Thyroid gland (tissue), 4 donors: ENCODE measurements at regions not wholly inside any gene's neighbourhood (a gene's known extent, or its start where the extent isn't known, plus 50 kb on each side); places are given as distances from the start of the nearest gene placed in this dataset.

Experiments
- DNase-seq, 2 donors: peaks; one replicate each; pipeline ENCODE4 v3.0.0-alpha.2; 2019
- H3K27ac ChIP-seq, 3 donors: fragments of 200-600 bp; sonication (generic); 1 replicate in 2 of 3; 2 replicates in 1 of 3; pipeline ENCODE4 v1.5.1; 2016 to 2019; ENCODE audit warnings: mild to moderate bottlenecking in 1 of 3, moderate library complexity in 1 of 3
- H3K27me3 ChIP-seq: fragments of 200-600 bp; sonication (generic); one replicate; pipeline ENCODE4 v1.5.1; 2019
- H3K36me3 ChIP-seq, 2 donors: fragments of 200-600 bp; sonication (generic); one replicate each; pipeline ENCODE4 v1.5.1; 2016 to 2019
- H3K4me1 ChIP-seq, 2 donors: fragments of 200-600 bp; sonication (generic); one replicate each; pipeline ENCODE4 v1.5.1; 2017 to 2019
- H3K4me3 ChIP-seq, 3 donors: fragments of 200-600 bp; sonication (generic); replicated peaks in 1 of 3; 1 replicate in 2 of 3; 2 replicates in 1 of 3; pipeline ENCODE4 v1.5.1; 2016; ENCODE audit warnings: mild to moderate bottlenecking in 1 of 3
- H3K9me3 ChIP-seq: fragments of 200-600 bp; sonication (generic); one replicate; pipeline ENCODE4 v1.5.1; 2017
- CTCF ChIP-seq, 6 experiments: fragments of 200-600 bp in 3 of 6; fragments of 450-650 bp in 3 of 6; sonication (generic) in 3 of 6; IDR thresholded peaks; one replicate each; pipeline ENCODE4 v1.5.1; 2016 to 2019; ENCODE audit warnings: antibody characterized with exemption in 6 of 6, mild to moderate bottlenecking in 2 of 6, inconsistent platforms in 1 of 6, moderate library complexity in 1 of 6
- POLR2A ChIP-seq, 2 donors: fragments of 450-650 bp; IDR thresholded peaks; one replicate each; pipeline ENCODE4 v1.6.1; 2017; ENCODE audit warnings: antibody characterized with exemption in 2 of 2, mild to moderate bottlenecking in 2 of 2, moderate library complexity in 1 of 2
- WGBS, 2 donors: methylation state at CpG; one replicate each; pipeline ENCODE4 v1.1.5; 2017; 5-methylcytosine and 5-hydroxymethylcytosine counted together
- intact Hi-C: fragments of 100-400 bp; cut with DNase I; formaldehyde crosslinking; loops from one replicate; pipeline ENCODE4 v1.15.1; 2023

DNA sequence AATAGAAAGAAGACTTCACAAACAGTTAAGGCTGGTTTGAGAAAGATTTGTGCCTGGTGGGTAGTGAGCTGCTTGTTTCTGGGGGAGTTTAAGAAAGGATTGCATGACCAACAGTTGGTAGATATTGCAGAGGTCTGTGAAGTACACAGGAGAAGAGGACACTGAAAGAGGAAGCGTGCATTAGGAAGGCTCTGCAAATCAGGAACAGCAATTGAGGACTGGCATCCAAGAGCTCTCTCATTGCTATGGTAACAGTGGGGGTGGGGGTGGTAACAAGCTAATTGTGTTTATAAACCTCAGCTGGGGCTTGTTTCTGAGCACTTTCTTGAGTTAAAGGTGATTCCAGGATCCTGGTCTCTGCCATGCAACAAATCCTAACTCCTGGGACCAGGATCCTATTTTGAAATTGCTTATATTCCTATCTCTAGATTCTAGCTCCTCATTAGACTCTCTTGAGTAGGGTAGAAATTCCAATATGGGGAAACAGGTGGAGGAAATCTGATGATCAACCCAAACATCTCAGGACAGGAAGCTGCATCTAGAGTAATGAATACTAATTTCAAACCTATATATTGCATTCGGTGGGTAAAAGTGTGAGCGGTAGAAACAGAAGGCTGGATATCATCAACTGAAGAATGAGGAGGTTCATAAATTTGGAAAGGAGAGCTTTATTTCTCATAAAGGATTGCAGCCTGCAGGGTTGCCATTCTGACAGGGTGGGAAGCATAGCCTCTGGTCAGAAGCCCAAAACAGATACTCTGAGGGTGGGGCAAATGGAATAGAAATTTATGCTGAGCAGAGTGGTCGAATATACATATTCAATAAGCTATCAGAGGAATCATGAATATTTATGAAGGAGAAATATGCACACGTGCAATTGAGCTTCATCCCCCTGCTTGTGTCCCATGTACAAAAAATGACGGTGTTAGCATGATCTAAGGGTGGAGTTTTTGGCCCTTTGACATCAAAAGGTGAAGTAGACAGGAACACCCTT lies 79.4 kb downstream of the PTTG1 start:
- Histone ChIP-seq H3K4me1 (no peaks in the 10 kb centered on the region), H3K36me3 (no peaks in the 10 kb centered on the region), H3K9me3 (no peaks in the 10 kb centered on the region), H3K4me3 (no peak overlapping the region), H3K27ac (no peak overlapping the region), H3K27me3 (no peaks in the 10 kb centered on the region)
- 82 to 94% methylated on average over 6 of the region's 6 CpGs for WGBS, 2 donors
- no peak for TF ChIP-seq POLR2A (IDR thresholded peaks at IDR 0.05)
- TF ChIP-seq CTCF (IDR thresholded peaks at IDR 0.05) = no peak
- intact Hi-C loops = no loop called here
- DNase-seq = no peak

- Histone ChIP-seq H3K9me3 (no peaks in the 10 kb centered on the region), H3K36me3 (no peaks in the 10 kb centered on the region), H3K4me1 (no peaks in the 10 kb centered on the region), H3K27me3 (no peaks in the 10 kb centered on the region), H3K27ac (no peak overlapping the region), H3K4me3 (no peak overlapping the region)
- TF ChIP-seq CTCF (IDR thresholded peaks at IDR 0.05) (no peak), POLR2A (IDR thresholded peaks at IDR 0.05) (no peak)
- DNase-seq = no peak
- WGBS, 2 donors = 48 to 93% methylated on average over 2 of the region's 2 CpGs
- intact Hi-C loops = loop anchor here (5.0 kb wide), 1 partner anchor 282 kb away; no protein-coding TSS in a partner anchor
Measured at GRCh38 chr5:160504906-160505305, 83.3 kb downstream of the PTTG1 start.

DNA sequence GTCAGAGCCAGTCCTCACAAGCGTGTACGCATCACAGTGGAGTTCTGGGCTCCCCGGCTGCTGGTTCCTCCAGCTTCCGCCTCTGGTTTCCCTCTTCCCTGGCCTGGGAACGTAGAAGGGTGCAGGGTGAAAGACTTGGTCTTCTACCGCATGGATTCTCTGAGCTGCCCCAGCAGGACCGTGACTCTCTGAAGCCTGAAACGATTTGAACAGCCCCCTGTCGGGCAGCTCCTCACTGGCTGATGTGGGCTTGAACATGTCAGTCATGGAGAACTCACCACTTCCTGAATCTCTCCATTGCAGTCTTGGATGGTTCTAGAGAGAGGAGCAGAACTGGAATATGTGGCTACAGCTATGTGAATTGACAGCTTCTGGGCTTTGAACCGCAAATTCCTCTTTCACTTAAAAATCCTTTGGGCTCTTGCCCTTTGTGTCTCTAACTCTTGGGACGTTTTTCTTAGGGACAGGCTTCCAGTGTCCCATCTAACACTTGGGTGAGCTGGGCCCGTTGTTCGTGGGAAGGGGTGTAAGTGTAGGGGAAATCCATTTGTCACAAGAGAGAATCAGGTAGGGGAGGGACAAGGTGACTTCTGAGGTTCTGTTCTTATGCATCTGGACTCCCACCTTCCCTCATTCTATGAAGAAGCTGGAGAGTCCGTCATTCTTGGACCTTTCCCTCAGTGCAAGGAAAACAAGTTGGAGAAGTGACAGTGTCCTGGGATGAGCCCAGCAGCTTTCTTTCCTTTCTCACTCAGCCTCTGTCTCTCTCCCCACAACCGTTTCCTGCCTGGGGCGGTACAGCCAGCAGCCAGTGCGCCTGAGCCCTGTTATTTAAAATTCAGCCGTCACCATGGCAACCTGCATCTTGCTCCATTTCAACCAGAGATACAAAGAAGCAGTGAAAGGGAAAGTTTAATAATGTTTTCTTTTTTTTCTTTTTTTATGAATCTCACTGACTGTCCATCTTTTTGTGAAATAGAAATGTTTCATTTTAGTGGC lies 84.7 kb downstream of the PTTG1 start:
- Histone ChIP-seq H3K27me3 (no peaks in the 10 kb centered on the region), H3K4me3 (no peak overlapping the region), H3K36me3 (no peaks in the 10 kb centered on the region), H3K9me3 (no peaks in the 10 kb centered on the region), H3K4me1 (no peaks in the 10 kb centered on the region), H3K27ac (no peak overlapping the region)
- TF ChIP-seq CTCF (IDR thresholded peaks at IDR 0.05) (no peak), POLR2A (IDR thresholded peaks at IDR 0.05) (no peak)
- 72% methylated on average over 17 to 18 of the region's 18 CpGs for WGBS, 2 donors
- intact Hi-C loops = loop anchor here (5.0 kb wide), 1 partner anchor 281 kb away; no protein-coding TSS in a partner anchor
- no peak for DNase-seq

DNA sequence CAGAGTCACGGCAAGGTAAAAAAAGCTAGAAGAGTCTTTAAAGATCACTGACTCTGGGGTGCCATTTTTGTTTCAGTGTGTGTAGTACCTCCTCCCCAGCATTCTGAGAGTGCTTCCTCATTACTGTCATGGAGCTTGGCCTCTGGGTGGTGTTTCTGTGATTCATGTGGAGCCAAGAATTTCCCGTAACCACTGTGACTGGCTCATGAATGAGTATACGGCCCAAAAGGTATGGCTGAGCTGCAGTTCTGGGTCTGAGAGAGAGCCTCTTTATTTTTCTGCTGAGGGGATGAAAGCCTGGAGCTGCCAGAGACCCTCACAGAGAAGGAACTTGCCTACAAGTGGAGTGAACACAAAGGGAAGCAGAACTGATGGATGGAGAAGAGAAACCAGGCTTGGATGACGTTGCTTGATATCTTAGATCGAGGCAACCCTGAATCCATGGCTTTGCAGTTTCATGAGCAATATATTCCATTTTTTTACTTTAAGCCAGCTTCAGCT lies 85.6 kb downstream of the PTTG1 start:
- H3K36me3 ChIP-seq = no peaks in the 10 kb centered on the region
- WGBS, 2 donors = 80 to 86% methylated on average over 4 to 5 of the region's 5 CpGs
- TF ChIP-seq CTCF (IDR thresholded peaks at IDR 0.05) = no peak
- TF ChIP-seq POLR2A (IDR thresholded peaks at IDR 0.05) = no peak
- H3K4me3 ChIP-seq = no peak overlapping the region
- no peaks in the 10 kb centered on the region for H3K27me3 ChIP-seq
- no peak overlapping the region for H3K27ac ChIP-seq
- H3K4me1 ChIP-seq = no peaks in the 10 kb centered on the region
- no peak for DNase-seq
- no peaks in the 10 kb centered on the region for H3K9me3 ChIP-seq
- intact Hi-C loops = loop anchor here (5.0 kb wide), 1 partner anchor 280 kb away; no protein-coding TSS in a partner anchor
